ENCODE measurements at regions not wholly inside any gene's neighbourhood (a gene's known extent, or its start where the extent isn't known, plus 50 kb on each side); places are given as distances from the start of the nearest gene placed in this dataset.

DNA sequence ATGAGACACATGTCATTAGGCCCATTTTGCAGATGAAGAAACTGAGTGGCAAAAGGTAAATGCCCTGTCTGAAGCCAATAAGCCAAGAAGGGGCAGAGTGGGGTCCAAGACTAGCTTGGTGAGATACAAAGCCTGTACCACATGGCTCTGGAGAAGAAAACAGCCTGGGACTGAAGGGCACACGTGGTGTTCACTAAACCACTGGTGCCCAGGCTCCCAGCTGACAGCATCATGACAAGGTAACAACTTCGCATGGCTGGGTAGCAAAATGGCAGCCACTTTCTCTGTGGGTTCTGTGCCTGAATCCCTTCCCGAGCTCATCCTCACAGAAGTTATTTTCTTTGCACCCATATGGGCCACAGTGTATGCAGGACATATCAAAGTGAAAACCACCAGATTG is 229.6 kb downstream of the RAB11FIP2 start:
- no peaks in the 10 kb centered on the region for H3K79me2 ChIP-seq (ENCODE audit: insufficient read depth)
- H3K4me1 ChIP-seq (ENCODE audit: control insufficient read depth in 1 of 2, insufficient read depth in 2 of 2, low read depth in 1 of 2, low read length in 1 of 2): no peaks in the 10 kb centered on the region
- H3K9me2 ChIP-seq: no peaks in the 10 kb centered on the region
- H3K4me3 ChIP-seq (ENCODE audit: low read depth in 2 of 2, low read length in 1 of 2): no peak overlapping the region
- H3K27ac ChIP-seq (ENCODE audit: low read depth in 2 of 2, low read length in 1 of 2): no peak overlapping the region
- WGBS (ENCODE audit: low lambda C conversion rate): 17% methylated on average over 3 of the region's 3 CpGs
- no peaks in the 10 kb centered on the region for H3K36me3 ChIP-seq (replicated peaks in 1 of 2; ENCODE audit: control insufficient read depth in 1 of 2, insufficient read depth in 2 of 2, low read length in 1 of 2)
- H3K4me2 ChIP-seq: no peak overlapping the region
- TF ChIP-seq, protein P1, sequence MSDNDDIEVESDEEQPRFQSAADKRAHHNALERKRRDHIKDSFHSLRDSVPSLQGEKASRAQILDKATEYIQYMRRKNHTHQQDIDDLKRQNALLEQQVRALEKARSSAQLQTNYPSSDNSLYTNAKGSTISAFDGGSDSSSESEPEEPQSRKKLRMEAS (IDR thresholded peaks at IDR 0.05; ENCODE audit: low read depth): no peak
- no peak for TF ChIP-seq NFIC (IDR thresholded peaks at IDR 0.05; ENCODE audit: borderline replicate concordance)
- TF ChIP-seq, protein P2, sequence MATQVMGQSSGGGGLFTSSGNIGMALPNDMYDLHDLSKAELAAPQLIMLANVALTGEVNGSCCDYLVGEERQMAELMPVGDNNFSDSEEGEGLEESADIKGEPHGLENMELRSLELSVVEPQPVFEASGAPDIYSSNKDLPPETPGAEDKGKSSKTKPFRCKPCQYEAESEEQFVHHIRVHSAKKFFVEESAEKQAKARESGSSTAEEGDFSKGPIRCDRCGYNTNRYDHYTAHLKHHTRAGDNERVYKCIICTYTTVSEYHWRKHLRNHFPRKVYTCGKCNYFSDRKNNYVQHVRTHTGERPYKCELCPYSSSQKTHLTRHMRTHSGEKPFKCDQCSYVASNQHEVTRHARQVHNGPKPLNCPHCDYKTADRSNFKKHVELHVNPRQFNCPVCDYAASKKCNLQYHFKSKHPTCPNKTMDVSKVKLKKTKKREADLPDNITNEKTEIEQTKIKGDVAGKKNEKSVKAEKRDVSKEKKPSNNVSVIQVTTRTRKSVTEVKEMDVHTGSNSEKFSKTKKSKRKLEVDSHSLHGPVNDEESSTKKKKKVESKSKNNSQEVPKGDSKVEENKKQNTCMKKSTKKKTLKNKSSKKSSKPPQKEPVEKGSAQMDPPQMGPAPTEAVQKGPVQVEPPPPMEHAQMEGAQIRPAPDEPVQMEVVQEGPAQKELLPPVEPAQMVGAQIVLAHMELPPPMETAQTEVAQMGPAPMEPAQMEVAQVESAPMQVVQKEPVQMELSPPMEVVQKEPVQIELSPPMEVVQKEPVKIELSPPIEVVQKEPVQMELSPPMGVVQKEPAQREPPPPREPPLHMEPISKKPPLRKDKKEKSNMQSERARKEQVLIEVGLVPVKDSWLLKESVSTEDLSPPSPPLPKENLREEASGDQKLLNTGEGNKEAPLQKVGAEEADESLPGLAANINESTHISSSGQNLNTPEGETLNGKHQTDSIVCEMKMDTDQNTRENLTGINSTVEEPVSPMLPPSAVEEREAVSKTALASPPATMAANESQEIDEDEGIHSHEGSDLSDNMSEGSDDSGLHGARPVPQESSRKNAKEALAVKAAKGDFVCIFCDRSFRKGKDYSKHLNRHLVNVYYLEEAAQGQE (IDR thresholded peaks at IDR 0.05; ENCODE audit: low read depth, low read length): no peak
- TF ChIP-seq GATA2 (CRISPR knock-in tag; IDR thresholded peaks at IDR 0.05): no peak
- no peak for TF ChIP-seq TCF12 (IDR thresholded peaks at IDR 0.05)
- H3K27me3 ChIP-seq (ENCODE audit: insufficient read depth): no peaks in the 10 kb centered on the region
- ChIA-PET POLR2A (no interaction called here), CTCF (interaction anchor here (1.2 kb wide), 1 partner anchor 47 kb away, joined by 3 read pairs; no protein-coding TSS in a partner anchor)
- no peaks in the 10 kb centered on the region for H3K9me3 ChIP-seq
- no peaks in the 10 kb centered on the region for H3F3A ChIP-seq (replicated peaks; ENCODE audit: insufficient read depth)
- no peak for DNase-seq
- H4K20me1 ChIP-seq (ENCODE audit: insufficient read depth): no peaks in the 10 kb centered on the region
- H2AFZ ChIP-seq (ENCODE audit: low read depth): no peak overlapping the region
- no peak overlapping the region for H3K9ac ChIP-seq

DNA sequence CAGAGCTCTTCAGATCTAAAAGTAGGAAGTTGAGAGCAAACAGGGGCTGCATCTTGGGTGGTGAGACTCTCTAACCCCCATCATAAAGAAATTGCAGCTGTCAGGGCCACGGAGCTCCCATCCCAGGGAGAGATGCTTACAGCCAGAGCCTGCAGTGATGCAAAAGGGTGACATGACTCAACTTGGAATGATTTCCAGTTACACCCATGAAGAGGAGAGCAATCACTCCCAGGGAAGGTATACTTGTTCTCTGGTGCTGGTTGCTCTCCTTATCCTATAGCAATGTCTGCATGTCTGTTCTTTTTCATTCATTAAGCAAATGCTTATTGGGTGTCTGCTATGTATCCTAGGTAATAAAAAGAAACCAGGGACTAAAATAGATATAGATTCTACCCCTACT is 228.0 kb downstream of the RAB11FIP2 start:
- H3K79me2 ChIP-seq (ENCODE audit: insufficient read depth): no peaks in the 10 kb centered on the region

More for the DNA sequence above, 228.0 kb downstream of the RAB11FIP2 start:
- no peaks in the 10 kb centered on the region for H3K27me3 ChIP-seq (ENCODE audit: insufficient read depth)
- DNase-seq: no peak
- H3K4me2 ChIP-seq: no peak overlapping the region
- no CpG with 5 or more reads among the region's 1 CpG for WGBS (ENCODE audit: low lambda C conversion rate)
- H2AFZ ChIP-seq (ENCODE audit: low read depth): no peak overlapping the region
- no peaks in the 10 kb centered on the region for H3K9me3 ChIP-seq
- no peak overlapping the region for H3K9ac ChIP-seq
- ChIA-PET POLR2A (no interaction called here), CTCF (no interaction called here)
- no peaks in the 10 kb centered on the region for H4K20me1 ChIP-seq (ENCODE audit: insufficient read depth)
- TF ChIP-seq, protein P3, sequence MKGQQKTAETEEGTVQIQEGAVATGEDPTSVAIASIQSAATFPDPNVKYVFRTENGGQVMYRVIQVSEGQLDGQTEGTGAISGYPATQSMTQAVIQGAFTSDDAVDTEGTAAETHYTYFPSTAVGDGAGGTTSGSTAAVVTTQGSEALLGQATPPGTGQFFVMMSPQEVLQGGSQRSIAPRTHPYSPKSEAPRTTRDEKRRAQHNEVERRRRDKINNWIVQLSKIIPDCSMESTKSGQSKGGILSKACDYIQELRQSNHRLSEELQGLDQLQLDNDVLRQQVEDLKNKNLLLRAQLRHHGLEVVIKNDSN (IDR thresholded peaks at IDR 0.05; ENCODE audit: borderline replicate concordance, low read depth): no peak
- TF ChIP-seq NFIC (IDR thresholded peaks at IDR 0.05; ENCODE audit: borderline replicate concordance) (no peak), FOXM1 (IDR thresholded peaks at IDR 0.05; ENCODE audit: low read depth) (no peak), GABPA (IDR thresholded peaks at IDR 0.05; ENCODE audit: low read depth) (no peak), RAD21 (IDR thresholded peaks at IDR 0.05; ENCODE audit: low read length) (no peak)
- TF ChIP-seq, protein P4, sequence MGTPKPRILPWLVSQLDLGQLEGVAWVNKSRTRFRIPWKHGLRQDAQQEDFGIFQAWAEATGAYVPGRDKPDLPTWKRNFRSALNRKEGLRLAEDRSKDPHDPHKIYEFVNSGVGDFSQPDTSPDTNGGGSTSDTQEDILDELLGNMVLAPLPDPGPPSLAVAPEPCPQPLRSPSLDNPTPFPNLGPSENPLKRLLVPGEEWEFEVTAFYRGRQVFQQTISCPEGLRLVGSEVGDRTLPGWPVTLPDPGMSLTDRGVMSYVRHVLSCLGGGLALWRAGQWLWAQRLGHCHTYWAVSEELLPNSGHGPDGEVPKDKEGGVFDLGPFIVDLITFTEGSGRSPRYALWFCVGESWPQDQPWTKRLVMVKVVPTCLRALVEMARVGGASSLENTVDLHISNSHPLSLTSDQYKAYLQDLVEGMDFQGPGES (IDR thresholded peaks at IDR 0.05; ENCODE audit: low read depth, low read length): no peak
- H3K27ac ChIP-seq (ENCODE audit: low read depth in 2 of 2, low read length in 1 of 2): no peak overlapping the region
- H3K9me2 ChIP-seq: no peaks in the 10 kb centered on the region
- no peaks in the 10 kb centered on the region for H3K4me1 ChIP-seq (ENCODE audit: control insufficient read depth in 1 of 2, insufficient read depth in 2 of 2, low read depth in 1 of 2, low read length in 1 of 2)
- no peak overlapping the region for H3K4me3 ChIP-seq (ENCODE audit: low read depth in 2 of 2, low read length in 1 of 2)
- no peaks in the 10 kb centered on the region for H3F3A ChIP-seq (replicated peaks; ENCODE audit: insufficient read depth)
- H3K36me3 ChIP-seq (replicated peaks in 1 of 2; ENCODE audit: control insufficient read depth in 1 of 2, insufficient read depth in 2 of 2, low read length in 1 of 2): no peaks in the 10 kb centered on the region

Measured in SK-N-SH (cell line).